NOMO-1 treated with dmso at 0.1 percent for 144 hours (cell line): ENCODE measurements at regions not wholly inside any gene's neighbourhood (a gene's known extent, or its start where the extent isn't known, plus 50 kb on each side); places are given as distances from the start of the nearest gene placed in this dataset.

Experiments used
- DNase-seq: peaks from one replicate; lab custom pipeline; 2025; ENCODE audit not compliant: unreplicated experiment; lab: John Stamatoyannopoulos, UW

DNA sequence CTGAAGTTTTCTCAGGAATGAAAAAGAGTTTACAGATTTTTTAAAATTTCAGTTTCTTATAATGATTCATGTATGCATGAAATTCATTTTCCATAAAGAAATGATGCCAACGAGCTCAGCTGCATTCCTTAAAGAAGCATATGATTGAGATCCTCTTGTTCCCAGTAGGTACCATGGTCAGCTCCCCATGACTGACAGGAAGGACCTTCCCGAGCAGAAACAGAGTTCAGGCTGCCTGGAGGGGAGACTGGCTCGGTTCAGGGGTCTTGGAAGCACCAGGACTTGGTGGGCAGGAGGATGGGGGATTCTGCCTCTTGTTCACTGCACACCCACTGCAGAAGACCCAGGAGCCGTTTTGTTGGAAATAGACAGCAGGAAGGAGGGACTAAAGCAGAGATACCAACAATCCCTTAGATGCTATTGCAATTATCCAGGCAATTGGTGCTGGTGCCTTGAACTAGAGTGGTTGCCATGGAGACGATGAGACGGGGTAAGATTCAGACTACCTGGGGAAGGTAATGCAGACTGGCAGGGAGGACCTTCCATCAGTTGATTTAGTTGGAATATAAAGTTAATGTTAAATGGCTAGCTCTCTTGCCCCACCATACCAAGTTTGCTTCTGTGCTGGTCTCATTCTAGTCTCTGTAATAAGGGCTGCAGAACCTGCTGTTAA lies 447.8 kb downstream of the MTRR start:
- no peak for DNase-seq

DNA sequence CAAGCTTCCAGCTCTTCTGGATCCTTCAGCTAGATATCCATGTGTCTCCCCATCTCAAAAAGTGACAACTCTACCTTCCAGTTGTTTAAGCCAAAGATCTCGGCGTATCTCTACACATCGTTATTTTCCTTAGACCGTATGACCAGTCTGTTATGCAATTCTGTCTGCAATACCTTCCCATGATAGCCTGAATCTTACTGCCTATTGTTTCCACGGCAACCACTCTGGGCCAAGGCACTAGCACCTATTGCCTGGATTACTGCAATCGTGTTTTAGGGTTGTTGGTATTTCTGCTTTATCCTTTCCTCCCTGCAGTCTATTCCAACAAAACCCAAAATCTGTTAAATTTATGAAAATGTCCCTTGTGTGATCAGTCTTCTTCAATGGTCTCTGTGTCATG lies 448.4 kb downstream of the MTRR start:
- DNase-seq: no peak

DNA sequence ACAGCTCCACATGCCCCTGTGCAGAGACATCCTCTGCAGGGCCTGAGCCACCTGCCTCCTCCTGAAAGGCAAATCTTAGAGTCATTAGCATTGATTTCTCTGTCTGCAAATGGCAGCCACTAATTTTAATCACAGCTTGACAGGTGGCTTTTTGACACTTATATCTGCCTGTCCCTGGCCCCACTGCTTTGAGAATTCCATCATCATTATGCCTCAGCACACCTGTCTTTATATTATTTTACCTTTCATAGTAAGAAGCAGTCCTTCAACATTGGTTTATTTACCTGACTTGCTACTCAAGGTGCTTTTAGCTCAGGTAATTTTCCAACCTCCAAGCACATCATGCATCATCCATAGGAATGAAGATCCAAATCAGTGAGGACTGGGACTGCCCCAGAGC lies 451.3 kb downstream of the MTRR start:
- DNase-seq: no peak

DNA sequence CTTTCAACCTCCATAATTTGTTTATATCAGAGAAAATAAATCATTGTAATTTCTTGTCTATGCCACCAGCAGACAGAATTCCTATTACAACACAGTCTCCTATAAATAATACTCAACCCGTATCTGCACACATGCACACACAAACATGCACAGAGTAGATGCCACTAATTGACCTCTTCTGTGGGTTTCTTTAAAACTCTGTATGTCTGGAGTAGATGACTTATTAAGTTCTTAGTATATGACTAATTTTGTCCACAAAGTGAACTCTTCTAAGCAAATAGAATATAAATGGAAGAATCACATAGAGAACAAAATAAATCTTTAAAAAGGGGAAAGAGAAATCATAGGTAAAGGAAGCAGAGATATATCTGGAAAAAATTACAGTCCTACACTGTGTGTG lies 452.3 kb downstream of the MTRR start:
- no peak for DNase-seq

DNA sequence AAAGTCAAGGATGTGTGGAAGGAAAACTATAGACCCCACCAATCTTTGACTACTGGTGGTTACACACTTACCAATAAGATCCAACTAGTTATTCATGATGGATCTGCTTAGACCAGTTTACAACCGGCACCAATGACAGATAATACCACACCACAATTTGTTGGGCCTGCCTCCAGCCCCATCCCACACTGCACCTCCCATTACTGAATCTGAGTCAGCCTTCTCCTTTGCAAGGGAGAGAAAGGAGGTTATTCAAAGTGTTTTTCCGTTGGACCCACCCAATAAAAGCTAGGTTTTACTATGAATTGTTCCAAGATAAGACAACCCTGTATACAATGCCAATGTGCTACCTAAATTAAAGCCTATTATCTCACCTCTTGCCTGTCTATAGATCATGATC lies 453.5 kb downstream of the MTRR start:
- DNase-seq: no peak

DNA sequence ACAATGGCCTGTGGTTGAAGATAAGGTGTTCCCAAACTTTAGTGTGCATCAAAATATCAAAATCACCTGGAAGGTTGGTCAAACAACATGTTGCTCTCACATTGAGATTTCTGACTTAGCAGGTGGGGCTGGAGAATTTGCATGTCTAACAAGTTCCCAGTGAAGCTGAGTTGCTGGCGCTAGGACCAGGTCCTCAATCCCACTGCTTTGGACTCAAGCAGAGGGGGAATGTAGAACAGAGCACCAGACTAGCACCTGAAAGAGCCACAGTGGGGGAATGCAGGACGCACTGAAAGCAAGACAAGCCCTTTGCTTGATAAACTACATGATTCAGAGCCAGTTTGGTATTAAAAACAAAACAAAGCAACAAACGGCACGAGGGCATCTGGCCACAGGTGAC lies 458.1 kb downstream of the MTRR start:
- no peak for DNase-seq

DNA sequence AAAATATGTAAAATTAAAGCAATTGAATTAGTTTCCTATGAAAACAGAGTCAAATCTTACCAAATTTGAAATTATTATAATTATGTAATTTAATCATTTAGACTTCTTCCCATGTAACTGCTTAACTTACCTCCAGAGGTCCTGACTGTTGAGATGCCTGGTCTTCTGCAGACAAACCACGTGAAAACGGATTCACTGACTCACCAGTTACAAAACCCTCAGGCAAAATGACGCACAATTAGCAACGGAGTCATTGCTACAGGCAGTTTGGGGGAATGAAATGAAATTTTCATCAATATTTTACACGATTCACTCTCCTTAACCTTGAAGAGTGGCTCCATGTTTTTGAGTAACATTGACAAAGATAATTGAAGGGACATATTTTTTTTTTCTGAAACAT lies 460.8 kb downstream of the MTRR start:
- no peak for DNase-seq

DNA sequence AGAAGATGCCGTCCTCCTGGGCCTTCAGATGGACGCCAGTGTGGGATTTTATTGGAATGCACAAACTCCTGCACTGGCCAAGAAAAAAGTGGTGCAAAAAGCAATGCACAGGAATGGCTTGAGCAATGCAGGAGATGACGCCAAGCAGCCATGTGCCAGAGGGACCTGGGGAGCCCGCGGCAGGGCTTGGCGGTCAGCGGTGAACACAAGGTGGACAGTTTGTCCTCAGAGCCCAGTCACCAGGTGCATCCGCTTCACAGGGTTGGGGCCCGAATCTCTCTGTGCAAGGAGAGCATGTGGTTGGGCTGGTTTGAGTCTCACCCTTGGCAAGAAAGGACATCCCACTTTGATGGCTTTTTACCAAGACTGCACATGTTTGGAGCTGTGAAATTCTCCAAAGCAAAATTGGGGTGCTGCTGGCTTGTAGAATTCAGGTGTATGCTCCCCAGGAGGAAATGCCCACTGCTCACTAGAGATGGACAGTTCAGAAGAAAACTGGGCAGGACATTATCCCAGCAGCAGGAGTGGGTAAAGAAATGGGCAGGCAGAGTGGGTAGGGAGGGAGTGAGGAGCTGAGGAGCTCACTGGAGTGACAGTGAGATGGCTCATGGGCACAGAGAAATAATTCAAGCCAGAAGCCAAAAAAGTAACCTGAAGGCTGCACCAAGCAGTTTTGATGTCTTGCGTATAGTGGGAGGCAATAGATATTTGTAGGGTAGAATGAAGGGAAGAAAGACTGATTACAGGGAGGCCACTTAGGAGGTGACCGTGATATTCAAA lies 463.9 kb downstream of the MTRR start:
- no peak for DNase-seq

DNA sequence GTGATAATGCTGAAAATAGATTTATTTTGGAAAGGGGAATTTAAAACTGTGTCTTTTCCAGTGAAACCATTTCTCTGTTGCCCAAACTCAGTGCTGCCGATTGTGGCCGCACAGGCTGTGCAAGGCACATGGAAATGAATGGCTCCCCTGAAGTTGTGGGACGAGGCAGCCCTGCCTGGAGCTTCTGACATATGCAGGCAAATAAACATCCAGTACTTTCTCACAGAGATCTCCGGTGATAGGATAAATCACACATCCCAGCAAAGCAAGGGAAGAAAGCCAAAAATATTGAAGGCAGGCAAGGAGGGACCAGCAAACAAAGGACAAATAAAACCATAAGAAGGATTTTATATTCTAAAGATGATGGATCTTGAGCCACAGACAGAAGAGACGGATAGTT lies 464.5 kb downstream of the MTRR start:
- DNase-seq: no peak

DNA sequence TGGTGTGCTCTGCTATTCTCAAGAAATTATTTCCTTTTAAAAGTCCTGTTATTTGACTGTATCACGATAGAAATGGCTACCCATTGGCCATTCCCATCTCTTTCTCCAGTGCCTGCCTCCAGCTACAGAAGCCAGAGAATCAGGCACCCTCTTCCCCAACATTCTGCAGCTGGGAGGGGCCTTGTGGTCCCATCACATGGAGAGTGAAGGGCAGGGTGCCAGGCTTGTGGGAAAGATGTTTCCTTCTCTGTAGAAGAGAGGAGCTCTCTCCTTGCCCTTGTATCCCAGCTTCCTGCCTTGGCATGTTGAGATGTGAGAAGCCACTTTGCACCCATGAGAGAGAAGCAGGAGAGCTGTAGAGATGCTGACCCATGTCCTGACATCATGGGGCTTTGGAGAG lies 465.0 kb downstream of the MTRR start:
- no peak for DNase-seq

DNA sequence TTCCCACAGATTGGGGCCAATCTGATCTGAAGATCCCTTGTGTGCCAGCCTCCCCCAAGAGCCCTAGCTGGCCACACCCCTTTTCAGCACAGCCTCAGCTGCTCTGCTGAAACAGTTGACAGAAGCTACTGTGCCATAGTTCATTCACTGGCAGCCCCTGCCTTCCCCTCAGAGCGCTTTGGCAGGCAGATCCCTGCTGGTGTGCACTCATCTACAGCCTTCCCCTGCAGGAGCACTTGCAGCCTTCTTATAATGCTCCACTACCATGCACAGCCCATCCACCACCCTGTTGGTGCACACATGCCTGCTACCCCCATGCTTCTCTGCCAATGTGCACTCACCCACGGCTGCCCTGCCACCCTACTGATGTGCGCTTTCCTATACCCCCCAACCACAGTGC lies 471.3 kb downstream of the MTRR start:
- no peak for DNase-seq

DNA sequence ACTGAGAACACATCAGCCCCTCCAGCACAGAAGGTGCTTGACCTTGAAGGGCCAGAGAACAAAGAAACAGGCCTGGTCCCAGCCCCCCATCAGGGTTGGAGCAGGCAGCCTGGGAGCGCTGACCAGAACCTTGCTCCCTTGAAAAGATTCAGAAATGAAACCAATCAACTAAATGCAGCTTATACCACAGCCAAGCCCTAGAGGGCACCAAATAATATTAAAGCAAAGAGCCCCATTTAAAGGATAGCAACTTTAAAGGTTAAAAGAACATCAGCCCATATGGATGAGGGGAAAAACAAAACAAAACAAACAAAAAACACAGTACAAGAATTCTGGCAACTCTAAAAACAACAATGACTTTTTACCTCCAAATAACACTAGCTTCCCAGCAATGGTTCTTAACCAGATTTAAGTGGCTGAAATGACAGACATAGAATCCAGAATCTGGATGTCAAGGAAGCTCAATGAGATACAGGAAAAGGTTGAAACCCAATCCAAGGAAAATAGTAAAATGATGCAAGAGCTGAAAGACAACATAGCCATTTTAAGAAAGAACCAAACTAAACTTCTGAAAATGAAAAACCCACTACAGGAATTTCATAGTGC lies 471.9 kb downstream of the MTRR start:
- no peak for DNase-seq

DNA sequence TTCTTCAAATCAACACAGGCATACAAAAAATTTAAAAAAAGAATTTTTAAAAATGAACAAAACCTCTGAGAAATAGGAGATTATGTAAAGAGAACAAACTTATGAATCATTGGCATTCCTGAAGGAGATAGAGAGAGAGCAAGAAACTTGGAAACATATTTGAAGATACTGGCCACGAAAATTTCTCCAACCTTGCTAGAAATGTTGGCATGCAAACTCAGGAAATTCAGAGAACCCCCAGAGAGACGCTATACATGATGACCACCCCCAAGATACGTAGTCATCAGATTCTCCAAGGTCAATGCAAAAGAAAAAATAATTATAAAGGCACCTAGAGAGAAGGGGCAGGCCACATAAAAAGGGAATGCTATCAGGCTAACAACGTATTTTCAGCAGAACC lies 472.5 kb downstream of the MTRR start:
- no peak for DNase-seq

DNA sequence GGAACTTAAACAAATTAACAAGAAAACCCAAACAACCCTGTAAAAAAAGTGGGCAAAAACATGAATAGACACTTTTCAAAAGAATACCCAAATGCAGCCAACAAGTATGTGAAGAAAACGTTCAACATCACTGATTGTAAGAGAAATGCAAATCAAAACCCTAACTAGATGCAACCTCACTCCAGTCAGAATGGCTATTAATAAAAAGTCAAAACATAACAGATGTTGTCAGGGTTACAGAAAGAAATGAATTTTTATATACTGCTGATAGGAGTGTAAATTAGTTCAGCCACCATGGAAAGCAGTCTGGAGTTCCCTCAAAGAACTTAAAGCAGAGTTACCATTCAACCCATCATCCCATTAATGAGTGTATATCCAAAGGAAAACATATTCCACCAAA lies 479.0 kb downstream of the MTRR start:
- no peak for DNase-seq

DNA sequence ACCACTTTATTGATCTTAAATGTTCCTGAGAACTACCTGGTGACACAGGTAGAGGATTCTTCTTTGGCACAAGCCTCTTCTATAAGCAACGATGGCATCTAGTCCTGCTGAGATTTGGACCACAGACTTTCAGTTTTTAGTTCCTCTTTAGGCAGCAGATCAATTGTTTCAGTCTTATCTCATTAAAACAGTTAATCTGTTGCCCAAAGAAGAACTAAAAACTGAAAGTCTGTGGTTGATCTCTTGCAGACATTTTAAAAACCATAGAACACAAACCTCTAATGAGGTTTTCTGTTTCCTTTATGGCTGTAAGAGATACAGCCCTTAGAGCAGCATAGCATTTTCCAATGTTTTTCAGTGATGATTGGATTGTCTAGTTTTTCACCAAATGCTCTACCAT lies 480.9 kb downstream of the MTRR start:
- DNase-seq: no peak

DNA sequence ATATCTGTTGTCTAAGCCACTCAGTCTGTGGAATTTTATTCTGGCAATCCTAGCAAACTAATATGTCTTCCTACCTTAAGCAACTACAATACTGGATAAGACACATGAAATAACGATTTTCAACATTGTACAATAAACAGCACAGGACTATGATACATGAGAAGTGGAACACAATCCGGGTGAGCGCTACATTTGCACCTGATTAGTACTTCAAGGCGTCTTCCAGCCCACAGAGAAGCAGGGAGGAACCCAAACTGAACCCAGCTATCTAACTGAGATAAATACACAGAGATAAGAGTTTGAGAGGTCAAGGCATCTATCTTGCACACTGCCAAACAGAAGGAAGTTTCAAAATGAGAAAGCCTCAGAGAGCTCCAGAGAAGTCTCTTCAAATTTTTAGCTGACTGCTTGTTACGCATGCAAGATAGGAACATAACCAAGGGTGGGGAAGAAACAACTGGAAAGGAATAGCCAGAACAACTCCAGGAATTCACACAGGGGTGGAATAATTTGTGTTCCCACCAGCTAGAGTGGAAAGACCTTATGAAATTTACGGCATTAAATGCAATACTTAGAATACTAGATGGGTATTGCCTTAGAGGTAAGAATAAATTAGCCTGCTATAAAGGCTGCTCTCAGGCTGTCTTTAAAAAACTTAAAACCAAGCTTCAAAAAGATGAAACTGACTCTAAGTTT lies 481.8 kb downstream of the MTRR start:
- no peak for DNase-seq

DNA sequence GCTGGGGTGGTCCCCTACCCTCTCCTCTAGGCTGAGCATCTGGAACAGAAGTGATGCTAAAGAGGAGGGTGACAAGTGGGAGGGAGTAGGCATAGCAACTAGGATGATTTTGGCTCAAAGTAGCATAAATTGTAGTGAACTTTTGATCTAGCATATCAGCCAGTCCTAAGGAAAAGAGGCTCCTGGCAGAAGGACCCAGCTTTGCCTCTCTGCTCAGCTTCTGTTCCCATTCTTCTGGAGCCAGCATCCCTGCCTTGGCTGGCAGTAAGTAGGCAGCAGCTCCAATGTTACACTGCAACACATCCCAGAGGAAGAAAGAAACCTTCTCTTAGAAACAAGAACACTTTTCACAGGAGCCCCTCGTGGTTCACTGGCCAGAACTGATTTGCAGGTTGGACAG lies 487.0 kb downstream of the MTRR start:
- no peak for DNase-seq

DNA sequence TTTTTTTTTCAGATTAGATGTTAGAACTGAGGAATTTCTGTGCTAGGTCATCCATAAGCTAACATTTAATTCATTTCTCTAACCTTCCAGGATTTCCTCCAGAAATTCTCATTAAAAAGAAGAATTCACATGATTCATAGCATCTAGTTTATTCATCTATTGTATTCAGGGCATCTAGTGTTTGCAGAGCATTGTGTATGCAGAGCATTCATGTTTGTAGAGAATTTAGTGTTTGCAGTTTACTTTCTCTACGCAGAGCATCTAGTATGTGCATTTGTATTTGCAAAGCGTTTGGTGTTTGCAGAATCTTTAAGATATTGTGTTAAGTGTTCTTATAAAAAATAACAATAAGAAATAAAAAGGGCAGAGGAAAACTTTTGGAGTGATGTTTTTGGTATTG lies 491.1 kb downstream of the MTRR start:
- DNase-seq: no peak

DNA sequence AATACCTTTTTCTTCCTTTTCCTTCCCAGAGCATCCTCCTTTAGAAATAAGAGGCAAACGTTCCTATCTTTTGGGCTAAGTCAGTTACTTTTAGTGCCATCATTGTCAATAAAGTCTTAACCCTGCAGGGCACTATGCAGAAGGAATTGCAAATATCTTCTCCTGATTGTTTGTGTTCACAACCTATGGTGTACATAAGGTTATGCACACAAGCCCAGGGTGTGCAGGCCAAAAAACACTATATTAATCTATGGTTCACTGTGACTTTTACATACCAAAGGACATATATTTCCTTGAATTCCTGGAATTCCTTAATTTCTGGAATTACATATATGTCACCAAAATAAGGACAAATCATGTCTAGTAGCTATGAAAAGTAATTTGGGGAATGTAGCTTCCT lies 493.5 kb downstream of the MTRR start:
- DNase-seq: no peak

DNA sequence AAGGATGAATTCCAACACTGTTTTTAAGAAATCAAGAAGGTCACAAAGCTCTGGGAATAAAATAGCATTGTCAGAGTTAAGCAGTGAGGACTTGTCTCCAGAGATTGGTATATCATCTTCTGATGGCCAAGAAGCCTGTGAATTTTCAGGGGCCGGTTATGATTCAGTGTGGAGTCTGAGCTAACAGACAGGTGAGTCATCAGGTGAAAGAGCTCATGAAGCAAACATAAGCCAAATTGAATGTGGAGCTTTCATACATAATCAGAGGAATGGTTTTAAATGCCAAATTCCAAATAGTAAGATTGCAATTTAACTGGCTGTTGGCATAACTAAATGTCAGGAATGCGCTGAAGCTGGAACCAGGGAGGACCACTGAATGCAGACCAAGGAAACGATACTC lies 494.2 kb downstream of the MTRR start:
- no peak for DNase-seq

DNA sequence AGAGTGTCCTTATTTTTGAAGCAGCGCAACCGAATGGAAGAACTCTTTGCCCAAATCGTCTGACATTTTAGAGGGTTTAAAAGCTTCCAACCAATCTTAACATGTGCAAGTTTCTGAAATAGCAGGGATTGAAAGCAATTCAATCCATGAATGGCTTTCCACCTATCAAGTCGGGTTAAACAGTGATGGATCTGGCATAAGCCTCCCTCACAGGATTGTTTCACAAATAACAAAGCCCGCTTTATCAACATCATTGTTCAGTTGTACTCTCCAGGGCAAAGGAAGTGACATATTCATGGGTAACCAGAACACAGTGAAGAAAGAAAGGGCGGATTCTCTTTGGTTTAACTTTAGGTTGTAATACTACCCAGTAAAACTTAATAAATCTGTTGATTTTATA lies 497.3 kb downstream of the MTRR start:
- no peak for DNase-seq

DNA sequence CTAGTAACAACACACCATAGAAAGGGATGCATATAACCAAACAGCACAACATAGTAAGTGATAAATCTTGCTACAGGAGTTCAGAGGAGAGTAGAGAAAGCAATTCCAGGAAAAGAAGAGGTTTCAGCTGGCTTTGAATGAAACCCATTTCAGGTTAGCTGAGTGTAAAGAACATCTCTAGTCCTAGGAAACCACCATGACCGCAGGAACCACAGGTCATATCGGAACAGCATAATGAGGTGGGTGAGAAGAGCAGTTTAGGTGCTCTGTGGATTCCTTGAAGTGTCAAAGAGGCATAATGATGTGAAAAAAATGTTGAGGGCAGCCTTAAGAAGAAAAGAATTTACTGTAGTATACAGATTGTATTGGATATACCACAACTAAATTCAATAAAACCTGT lies 507.5 kb downstream of the MTRR start:
- DNase-seq: no peak
